Activated naive CD8-positive, alpha-beta T cell treated with anti-CD3 and anti-CD28 coated beads for 36 hours (primary cell): ENCODE measurements at regions not wholly inside any gene's neighbourhood (a gene's known extent, or its start where the extent isn't known, plus 50 kb on each side); places are given as distances from the start of the nearest gene placed in this dataset.
"Not testable (repeated sequence)": the region's sequence is repeated elsewhere in the genome, so short reads cannot be mapped to it uniquely, and the experiment has no call there.

Experiments used
- DNase-seq: peaks from one replicate; pipeline ENCODE4 v3.0.0; 2021
- H3K27ac Mint-ChIP-seq: one replicate; pipeline ENCODE4 v1.8.0; 2022; ENCODE audit warnings: mild to moderate bottlenecking, moderate library complexity, mixed read lengths
- H3K27me3 Mint-ChIP-seq: one replicate; pipeline ENCODE4 v1.8.0; 2022; ENCODE audit warnings: mild to moderate bottlenecking, mixed read lengths
- H3K36me3 Mint-ChIP-seq: one replicate; pipeline ENCODE4 v1.8.0; 2021; ENCODE audit warnings: mild to moderate bottlenecking, mixed read lengths
- H3K4me1 Mint-ChIP-seq: one replicate; pipeline ENCODE4 v1.8.0; 2021; ENCODE audit warnings: mixed read lengths
- H3K4me3 Mint-ChIP-seq: one replicate; pipeline ENCODE4 v1.8.0; 2022; ENCODE audit warnings: mild to moderate bottlenecking, moderate library complexity, mixed read lengths
- H3K9me3 Mint-ChIP-seq: one replicate; pipeline ENCODE4 v1.8.0; 2022; ENCODE audit warnings: mixed read lengths

DNA sequence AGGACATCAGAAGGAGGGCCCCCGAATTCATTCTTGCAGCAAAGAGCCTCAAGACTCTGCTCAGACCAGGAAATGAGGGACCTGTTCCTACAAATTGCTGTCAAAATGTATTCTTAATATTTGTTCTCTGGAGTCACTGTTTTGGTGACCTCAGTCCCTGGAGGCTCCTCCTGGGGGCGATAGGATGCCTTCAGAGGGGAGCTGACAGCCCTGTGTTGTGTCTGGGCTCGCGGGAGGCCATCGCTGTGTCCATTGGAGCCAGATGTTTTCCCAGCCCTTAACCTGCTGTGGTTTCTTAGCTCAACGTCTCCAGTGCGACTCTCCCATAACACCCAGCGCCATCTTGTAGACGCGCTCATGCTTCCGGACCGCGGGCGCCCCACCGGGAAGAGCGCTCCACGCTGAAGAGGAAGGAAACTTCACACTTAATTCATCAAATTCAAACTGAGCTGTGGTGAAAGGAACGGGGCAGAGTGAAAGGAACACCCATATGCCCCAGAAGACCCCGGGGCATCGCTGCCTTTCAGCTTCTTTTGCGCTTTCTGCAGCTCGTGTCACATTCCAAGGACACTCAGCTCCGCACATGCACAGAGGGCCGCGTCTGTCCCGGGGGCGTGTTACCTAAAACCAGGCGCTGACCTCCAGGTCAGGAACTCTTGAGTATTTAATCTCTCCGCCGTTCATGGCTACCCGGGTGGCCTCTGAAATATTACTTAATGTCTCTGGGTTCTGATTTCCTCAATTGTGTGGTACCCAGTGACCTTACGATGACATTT lies 112.3 kb upstream of the GDNF start:
- no peaks in the 10 kb centered on the region for H3K36me3 Mint-ChIP-seq
- H3K9me3 Mint-ChIP-seq, result no peaks in the 10 kb centered on the region
- H3K27me3 Mint-ChIP-seq, result no peaks in the 10 kb centered on the region
- no peaks in the 10 kb centered on the region for H3K4me1 Mint-ChIP-seq
- DNase-seq, result no peak
- no peak overlapping the region for H3K27ac Mint-ChIP-seq
- H3K4me3 Mint-ChIP-seq, result no peak overlapping the region

DNA sequence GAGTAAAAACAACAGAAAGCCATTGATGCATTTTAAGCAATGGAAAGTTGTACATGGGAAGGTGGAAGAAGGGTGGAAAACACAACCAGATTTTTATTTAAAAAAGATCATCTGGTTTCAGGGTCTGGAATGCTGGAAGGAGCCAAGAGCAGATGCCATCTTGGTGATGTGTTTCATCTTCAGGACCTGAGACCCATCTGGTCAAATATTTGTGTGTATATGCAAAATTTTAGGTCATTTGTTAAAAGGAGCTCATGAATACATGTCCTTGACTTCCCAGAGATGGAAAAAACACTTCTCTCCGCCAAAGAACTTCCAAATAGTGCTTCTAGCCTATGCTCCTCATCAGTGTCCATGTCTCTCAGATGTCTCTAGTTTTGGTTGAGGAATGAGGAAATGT lies 110.6 kb upstream of the GDNF start:
- no peak for DNase-seq
- no peaks in the 10 kb centered on the region for H3K4me1 Mint-ChIP-seq
- H3K9me3 Mint-ChIP-seq, result no peaks in the 10 kb centered on the region
- H3K27ac Mint-ChIP-seq, result no peak overlapping the region
- H3K27me3 Mint-ChIP-seq, result no peaks in the 10 kb centered on the region
- no peaks in the 10 kb centered on the region for H3K36me3 Mint-ChIP-seq
- H3K4me3 Mint-ChIP-seq, result no peak overlapping the region

DNA sequence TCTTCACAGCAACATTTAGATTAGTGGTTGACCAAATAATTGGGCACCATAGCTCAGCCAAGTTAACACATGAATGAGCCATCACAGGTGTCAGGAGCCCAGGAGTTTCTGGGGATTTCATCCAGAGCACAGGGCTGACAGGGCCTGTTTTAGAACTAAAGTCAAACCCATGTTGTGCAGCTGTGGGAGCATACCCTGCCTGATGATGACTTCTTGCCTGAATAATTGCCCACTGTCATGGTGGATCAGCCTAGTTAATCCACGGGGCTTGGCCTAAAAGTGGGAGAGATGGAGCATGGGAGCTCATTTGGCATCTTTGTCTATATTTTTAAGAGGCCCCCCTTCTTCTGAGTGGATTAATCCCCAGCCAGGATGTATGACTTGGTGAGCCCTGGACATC lies 105.6 kb upstream of the GDNF start:
- Mint-ChIP-seq H3K36me3 (no peaks in the 10 kb centered on the region), H3K9me3 (no peaks in the 10 kb centered on the region), H3K27me3 (no peaks in the 10 kb centered on the region), H3K4me3 (no peak overlapping the region), H3K27ac (no peak overlapping the region), H3K4me1 (no peaks in the 10 kb centered on the region)
- DNase-seq, result no peak

- not testable (repeated sequence) for H3K27me3 Mint-ChIP-seq, H3K36me3 Mint-ChIP-seq, H3K4me1 Mint-ChIP-seq, H3K9me3 Mint-ChIP-seq, H3K27ac Mint-ChIP-seq, DNase-seq, H3K4me3 Mint-ChIP-seq
Observed at GRCh38 chr5:37943136-37943535, 103.3 kb upstream of the GDNF start.

GRCh38 chr5:37940931-37941623 lies 101.2 kb upstream of the GDNF start:
- DNase-seq, result no peak
- Mint-ChIP-seq H3K4me1 (no peaks in the 10 kb centered on the region), H3K9me3 (no peaks in the 10 kb centered on the region), H3K27me3 (peaks cover 4% of the 10 kb centered on the region), H3K4me3 (no peak overlapping the region), H3K27ac (no peak overlapping the region), H3K36me3 (no peaks in the 10 kb centered on the region)

- peaks cover 4% of the 10 kb centered on the region for H3K27me3 Mint-ChIP-seq
- no peaks in the 10 kb centered on the region for H3K4me1 Mint-ChIP-seq
- no peak overlapping the region for H3K27ac Mint-ChIP-seq
- no peak overlapping the region for H3K4me3 Mint-ChIP-seq
- no peaks in the 10 kb centered on the region for H3K36me3 Mint-ChIP-seq
- H3K9me3 Mint-ChIP-seq, result peaks cover 2% of the 10 kb centered on the region
- no peak for DNase-seq
Observed at GRCh38 chr5:37938861-37939260, 99.0 kb upstream of the GDNF start.

- Mint-ChIP-seq H3K27me3 (peaks cover 4% of the 10 kb centered on the region), H3K4me1 (no peaks in the 10 kb centered on the region), H3K27ac (no peak overlapping the region), H3K4me3 (no peak overlapping the region), H3K36me3 (no peaks in the 10 kb centered on the region), H3K9me3 (peaks cover 2% of the 10 kb centered on the region)
- no peak for DNase-seq
Observed at GRCh38 chr5:37938076-37938852, 98.4 kb upstream of the GDNF start.

DNA sequence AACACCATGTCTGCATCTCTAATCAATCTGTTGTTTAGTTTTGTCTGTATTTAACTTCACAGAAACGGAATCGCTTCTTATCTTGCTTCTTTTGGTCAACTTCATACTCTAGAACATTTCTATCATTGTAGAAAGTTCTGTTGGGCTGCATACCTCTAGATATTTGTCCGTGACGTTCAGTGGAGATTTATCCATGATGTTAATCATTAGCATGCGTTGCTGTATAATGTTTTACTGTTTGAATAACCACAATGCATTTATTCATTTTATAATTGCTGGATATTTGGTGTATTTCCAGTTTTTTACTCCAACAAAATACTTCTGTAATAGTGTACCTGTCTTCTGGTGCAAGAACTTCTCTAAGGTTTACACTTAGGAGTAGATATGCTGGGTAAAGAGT lies 96.2 kb upstream of the GDNF start:
- Mint-ChIP-seq H3K9me3 (peaks cover 2% of the 10 kb centered on the region), H3K4me3 (no peak overlapping the region), H3K4me1 (no peaks in the 10 kb centered on the region), H3K27ac (no peak overlapping the region), H3K36me3 (no peaks in the 10 kb centered on the region), H3K27me3 (peaks cover 4% of the 10 kb centered on the region)
- no peak for DNase-seq

DNA sequence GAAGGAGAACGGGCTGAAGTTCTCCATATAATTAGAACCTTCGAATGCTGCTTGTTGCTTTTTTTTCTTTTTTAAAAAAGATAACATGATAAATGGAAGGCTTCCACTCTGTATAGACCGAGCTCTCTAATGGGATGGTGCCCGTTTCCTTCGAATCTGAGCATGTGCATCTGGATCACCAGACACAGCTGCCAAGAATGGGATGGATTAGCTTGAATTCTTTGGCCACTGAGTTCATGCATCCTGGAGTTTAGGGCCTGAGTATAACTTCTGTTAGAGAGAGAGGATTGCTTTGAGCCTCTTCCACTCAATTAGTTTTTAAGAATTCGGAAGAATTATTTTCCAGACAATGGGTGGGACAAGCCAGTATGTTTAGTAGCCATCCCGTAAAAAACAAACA lies 93.7 kb upstream of the GDNF start:
- no peaks in the 10 kb centered on the region for H3K27me3 Mint-ChIP-seq
- H3K36me3 Mint-ChIP-seq, result no peaks in the 10 kb centered on the region
- peaks cover 2% of the 10 kb centered on the region for H3K9me3 Mint-ChIP-seq
- H3K4me3 Mint-ChIP-seq, result no peak overlapping the region
- H3K27ac Mint-ChIP-seq, result no peak overlapping the region
- DNase-seq, result no peak
- H3K4me1 Mint-ChIP-seq, result no peaks in the 10 kb centered on the region

GRCh38 chr5:37932450-37932849 lies 92.6 kb upstream of the GDNF start:
- Mint-ChIP-seq H3K27me3 (no peaks in the 10 kb centered on the region), H3K36me3 (no peaks in the 10 kb centered on the region), H3K9me3 (peaks cover 2% of the 10 kb centered on the region), H3K27ac (no peak overlapping the region), H3K4me1 (no peaks in the 10 kb centered on the region), H3K4me3 (no peak overlapping the region)
- DNase-seq, result no peak

GRCh38 chr5:37931541-37931940 lies 91.7 kb upstream of the GDNF start:
- Mint-ChIP-seq H3K9me3 (peaks cover 2% of the 10 kb centered on the region), H3K27ac (no peak overlapping the region), H3K4me1 (no peaks in the 10 kb centered on the region), H3K4me3 (no peak overlapping the region), H3K36me3 (no peaks in the 10 kb centered on the region), H3K27me3 (no peaks in the 10 kb centered on the region)
- no peak for DNase-seq

DNA sequence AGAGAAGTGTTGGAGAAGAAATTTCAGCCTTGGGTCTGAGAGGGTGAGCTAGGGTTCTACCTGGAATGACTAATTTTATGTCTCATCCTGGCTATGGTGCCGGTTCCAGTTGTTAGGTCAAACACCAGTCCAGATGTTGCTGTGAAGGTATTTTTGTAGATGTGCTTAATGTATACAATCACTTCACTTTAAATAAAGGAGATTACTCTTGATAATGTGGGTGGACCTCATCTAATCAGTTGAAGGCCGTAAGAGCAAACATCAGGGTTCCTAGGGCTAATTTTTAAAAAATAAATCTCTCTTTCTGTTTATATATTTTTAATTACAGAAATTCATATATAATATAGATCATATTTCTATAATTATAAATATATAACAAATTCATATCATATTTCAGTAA lies 90.5 kb upstream of the GDNF start:
- no peak overlapping the region for H3K27ac Mint-ChIP-seq
- H3K4me1 Mint-ChIP-seq, result no peaks in the 10 kb centered on the region
- H3K36me3 Mint-ChIP-seq, result no peaks in the 10 kb centered on the region
- no peaks in the 10 kb centered on the region for H3K9me3 Mint-ChIP-seq
- H3K27me3 Mint-ChIP-seq, result peaks cover 6% of the 10 kb centered on the region
- no peak for DNase-seq
- no peak overlapping the region for H3K4me3 Mint-ChIP-seq

GRCh38 chr5:37929791-37930190 lies 90.0 kb upstream of the GDNF start:
- Mint-ChIP-seq H3K4me3 (no peak overlapping the region), H3K27me3 (peaks cover 6% of the 10 kb centered on the region), H3K9me3 (no peaks in the 10 kb centered on the region), H3K27ac (no peak overlapping the region), H3K36me3 (no peaks in the 10 kb centered on the region), H3K4me1 (no peaks in the 10 kb centered on the region)
- DNase-seq, result no peak

- not testable (repeated sequence) for H3K36me3 Mint-ChIP-seq, H3K4me1 Mint-ChIP-seq, H3K9me3 Mint-ChIP-seq, H3K27ac Mint-ChIP-seq, H3K4me3 Mint-ChIP-seq, DNase-seq
- peaks cover 10% of the 10 kb centered on the region for H3K27me3 Mint-ChIP-seq
Observed at GRCh38 chr5:37927753-37928152, 87.9 kb upstream of the GDNF start.

DNA sequence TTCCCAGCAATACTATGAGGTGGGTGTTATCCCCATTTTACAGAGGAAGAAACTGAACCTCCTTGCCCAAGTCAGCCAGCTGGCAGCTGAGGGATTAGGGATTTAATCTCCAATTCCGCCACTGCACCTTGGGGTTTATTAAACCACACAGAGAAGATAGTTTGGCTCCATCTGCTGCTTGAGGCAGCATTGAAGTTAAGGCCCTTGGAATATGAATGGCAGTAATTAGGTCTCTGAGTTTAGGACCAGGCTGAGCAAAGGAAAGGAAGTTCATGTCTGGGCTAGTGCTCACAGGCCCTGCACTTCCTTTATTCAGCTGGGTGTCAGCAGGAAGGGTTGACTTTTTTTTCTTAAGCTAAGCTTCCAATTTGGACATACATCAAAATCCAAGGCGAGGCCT lies 86.9 kb upstream of the GDNF start:
- no peak for DNase-seq
- H3K36me3 Mint-ChIP-seq, result no peaks in the 10 kb centered on the region
- H3K27ac Mint-ChIP-seq, result no peak overlapping the region
- no peak overlapping the region for H3K4me3 Mint-ChIP-seq
- H3K4me1 Mint-ChIP-seq, result no peaks in the 10 kb centered on the region
- H3K27me3 Mint-ChIP-seq, result peaks cover 10% of the 10 kb centered on the region
- peaks cover 2% of the 10 kb centered on the region for H3K9me3 Mint-ChIP-seq
